ENCODE measurements at regions not wholly inside any gene's neighbourhood (a gene's known extent, or its start where the extent isn't known, plus 50 kb on each side); places are given as distances from the start of the nearest gene placed in this dataset.

DNA sequence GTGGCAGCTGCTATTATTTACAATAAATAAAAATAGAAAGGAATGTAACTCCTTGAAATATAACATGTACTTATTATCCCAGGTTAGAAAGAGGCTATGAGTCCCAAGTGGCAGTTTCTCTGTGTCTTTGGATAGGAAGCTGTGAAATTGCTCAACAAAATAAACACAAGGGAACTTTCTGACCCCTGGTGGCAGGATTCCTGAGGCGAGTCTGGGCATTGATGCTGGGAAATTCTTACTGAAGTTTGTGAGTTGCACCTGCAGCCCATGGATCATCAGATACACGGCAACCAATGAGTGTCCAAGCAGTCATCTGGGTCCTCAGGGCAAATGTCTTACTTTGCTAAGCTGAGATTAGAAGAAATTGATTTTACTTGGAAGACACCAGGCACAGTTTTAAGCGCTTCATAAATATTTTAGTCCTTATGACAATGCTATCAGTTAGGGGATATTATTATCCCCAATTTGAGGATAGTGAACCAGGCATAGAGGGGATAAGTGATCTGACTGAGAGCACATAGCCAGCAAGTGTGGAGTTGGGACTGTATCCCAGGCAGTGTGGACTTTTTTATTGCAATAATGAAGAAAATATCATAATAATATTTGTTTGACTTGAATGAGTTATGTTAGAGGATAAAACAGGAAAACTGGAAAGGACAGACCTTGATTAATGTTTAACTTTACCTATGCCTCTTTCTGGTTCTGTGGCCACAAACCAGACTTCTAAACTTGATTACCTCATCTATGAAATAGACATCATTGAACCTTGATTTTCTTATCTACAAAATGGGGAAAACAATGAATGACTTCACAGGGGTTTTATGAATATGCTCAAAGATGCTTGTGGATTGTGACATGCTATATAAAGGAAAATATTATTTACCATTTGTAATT is 265.5 kb upstream of the ADAMTSL1 start:
- no peak for DNase-seq (ENCODE audit: low read depth in 1 of 2, low spot score in 1 of 2)

DNA sequence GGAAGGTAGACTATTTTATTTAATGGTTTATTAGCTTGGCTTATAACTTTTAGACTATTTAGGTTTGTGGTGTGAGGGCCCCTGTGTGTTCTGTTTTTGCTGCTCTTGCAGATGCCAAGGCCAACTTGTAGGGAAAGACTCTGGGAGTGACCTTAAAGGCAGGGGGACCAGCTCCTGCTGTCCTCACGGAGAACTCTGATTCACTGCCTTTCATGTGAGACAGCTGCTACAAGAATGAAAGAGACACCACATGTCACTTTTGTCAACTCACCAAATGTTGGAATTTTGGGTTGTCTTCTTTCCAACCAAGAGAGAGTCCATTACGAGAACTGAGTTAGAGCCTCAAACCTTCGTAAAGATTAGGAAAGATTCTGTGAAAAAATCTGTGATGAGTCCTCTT is 258.3 kb upstream of the ADAMTSL1 start:
- no peak for DNase-seq (ENCODE audit: low read depth in 1 of 2, low spot score in 1 of 2)

DNA sequence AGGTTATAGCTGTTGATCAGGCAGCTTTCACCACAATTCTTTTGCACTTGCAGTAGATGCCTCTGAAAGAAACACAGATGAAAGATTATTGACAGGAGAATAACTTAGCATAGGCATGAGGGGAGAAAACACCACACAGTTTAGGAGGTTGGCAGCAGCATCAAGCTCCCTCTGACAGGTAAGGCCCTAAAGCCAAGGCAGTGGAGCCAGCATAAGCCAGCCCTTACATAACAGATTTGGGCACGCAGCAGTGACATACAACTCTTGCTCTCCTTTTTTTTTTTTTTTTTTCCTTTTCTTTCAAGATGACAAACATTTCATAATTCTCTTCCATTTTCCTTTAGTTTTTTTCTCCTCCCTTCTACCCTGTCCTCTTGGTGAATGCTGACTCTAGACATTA is 257.6 kb upstream of the ADAMTSL1 start:
- no peak for DNase-seq (ENCODE audit: low read depth in 1 of 2, low spot score in 1 of 2)

DNA sequence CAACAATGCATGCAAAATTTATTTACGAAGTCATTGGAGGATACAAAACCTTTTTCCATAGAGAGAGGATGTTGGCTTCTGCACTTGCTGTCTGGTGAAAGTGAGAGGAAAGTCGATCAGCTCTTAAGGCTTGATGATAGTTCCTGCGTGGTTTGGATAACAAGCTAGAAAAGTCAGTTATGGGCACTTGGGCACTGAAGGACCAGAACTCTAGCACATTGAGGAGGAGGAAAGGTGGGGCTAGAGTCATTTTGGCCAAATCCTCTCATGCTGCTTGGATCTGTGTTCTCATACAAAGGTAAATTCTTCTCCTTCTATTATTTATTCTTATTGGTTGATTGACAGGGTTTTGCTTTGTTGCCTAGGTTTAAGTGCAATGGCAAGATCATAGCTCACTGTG is 245.9 kb upstream of the ADAMTSL1 start:
- DNase-seq (ENCODE audit: low read depth in 1 of 2, low spot score in 1 of 2): no peak

DNA sequence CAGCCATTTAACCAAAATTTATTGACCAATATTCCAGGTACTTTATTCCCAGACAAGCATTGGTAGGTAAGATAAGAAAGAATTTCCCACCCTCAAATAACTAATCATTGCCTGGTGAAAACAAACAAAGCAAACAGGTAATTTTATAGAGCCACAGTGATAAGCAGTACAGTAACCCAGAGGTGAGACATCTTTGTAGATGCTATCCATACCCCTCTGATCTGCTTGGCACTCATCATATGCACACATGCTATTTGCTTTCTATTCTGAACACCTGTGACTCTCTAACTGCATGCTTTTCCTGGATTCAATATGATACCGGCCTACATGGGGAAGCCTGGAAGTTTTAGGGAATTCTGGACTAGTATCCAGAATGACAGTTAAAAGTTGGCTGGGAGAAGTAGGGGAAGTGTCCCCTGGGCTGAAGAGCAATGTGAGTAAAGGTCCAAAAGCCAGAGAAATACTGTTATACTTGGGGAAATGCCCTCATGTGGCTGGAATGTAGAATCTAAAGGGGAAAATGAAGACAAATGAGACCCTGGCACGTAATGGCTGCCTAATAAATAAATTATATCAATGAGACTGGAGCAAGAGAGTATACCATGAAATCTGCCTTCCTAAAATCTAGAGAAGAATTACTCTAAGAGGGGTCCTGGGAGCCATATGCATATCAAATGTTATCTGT is 243.8 kb upstream of the ADAMTSL1 start:
- DNase-seq (ENCODE audit: low read depth in 1 of 2, low spot score in 1 of 2): no peak

DNA sequence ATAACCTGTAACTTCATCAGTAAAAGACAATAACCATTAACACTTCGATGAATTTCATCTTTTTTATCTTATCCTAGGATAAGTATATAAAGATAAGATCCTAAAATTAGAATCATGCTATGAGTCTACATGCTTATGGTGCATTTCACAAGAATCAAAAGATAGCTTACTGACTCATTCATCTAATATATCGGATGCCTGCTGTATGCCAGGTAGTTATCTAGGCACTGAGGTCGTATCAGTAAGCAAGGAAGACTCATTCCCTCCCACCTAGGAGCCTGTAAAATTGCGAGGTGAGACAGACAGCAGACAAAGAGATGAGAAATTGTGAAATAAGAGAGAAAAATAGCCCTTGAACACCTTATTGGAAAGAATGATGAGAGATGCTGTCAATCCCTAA is 240.6 kb upstream of the ADAMTSL1 start:
- no peak for DNase-seq (ENCODE audit: low read depth in 1 of 2, low spot score in 1 of 2)

DNA sequence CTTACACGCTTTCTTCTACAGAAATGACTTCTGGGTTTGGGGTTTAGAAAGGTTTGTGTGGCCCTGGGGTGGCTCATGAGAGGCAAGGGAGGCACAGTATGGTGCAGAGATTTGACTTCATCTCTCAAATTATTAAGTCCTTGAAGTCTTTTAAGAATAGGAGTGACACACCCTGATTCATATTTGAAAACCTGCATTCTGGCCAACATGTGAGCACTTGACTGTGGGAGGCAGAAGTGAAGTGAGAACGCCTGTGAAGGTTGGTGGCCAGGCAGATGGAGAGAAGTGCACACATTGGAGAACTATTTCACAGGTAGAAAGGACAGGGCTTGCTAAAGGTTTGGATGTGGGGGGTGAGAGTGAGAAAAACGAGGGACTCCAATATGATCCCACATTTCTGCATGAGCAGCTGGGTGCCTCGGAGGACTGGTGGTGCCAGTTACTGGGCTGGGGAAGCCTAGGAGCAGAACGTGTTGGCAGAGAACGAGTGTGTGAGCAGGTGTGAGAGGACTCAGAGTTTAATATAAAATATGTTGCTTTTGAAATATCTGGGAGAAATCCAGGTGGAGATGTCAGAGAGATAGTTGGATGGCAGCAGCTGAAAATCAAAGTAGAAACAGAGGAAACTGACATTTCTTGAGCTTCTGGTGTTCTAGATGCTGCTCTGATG is 240.0 kb upstream of the ADAMTSL1 start:
- DNase-seq (ENCODE audit: low read depth in 1 of 2, low spot score in 1 of 2): no peak

DNA sequence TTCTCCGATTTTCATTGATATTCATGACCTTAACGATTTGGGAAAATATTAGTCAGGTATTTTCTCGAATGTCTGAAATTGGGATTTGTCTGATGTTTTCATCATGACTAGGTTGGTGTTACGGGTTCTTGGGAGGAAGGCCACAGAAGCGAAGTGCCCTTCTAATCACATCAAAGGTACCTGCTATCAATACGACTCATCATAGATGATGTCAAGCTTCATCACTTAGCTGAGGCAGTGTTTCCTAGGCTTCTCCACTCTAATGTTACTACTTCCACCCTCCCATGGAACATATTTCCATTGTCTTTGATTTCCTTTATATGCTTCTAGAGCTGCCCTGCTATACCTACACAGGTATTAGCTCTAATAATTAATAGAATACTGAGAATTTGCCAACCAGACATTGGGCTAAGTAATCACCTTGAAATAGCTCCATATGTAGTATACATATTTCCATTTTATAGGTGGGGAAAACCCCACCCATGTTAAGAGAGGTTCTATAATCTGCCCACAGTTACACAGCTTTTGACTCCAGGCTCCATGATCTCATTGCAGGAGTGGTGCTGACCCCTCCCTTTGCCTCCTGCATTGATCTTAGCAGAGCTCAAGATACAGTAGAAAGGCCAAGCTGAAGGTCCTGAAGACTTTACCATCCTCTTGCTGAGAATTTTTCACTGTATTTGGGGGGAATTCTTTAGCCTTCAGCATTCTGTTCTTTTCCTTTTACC is 238.6 kb upstream of the ADAMTSL1 start:
- DNase-seq (ENCODE audit: low read depth in 1 of 2, low spot score in 1 of 2): no peak

DNA sequence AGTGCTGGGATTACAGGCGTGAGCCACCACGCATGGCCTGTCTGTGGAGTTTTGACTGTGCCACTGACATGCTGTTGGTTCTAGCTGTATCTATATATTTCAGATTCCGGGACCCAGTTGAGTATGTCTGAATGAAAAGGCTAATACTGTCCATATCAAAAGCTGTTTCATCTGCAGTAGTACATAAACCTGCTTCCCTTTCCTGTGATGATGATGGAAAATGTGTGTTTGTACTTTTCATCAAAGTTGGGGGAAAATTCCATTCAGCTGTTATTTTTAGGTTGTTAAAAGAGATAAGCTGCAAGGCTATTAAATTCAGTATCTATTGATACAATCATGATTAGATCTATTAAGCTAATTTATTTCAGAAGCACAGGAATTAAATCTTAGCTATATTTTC is 237.6 kb upstream of the ADAMTSL1 start:
- no peak for DNase-seq (ENCODE audit: low read depth in 1 of 2, low spot score in 1 of 2)

DNA sequence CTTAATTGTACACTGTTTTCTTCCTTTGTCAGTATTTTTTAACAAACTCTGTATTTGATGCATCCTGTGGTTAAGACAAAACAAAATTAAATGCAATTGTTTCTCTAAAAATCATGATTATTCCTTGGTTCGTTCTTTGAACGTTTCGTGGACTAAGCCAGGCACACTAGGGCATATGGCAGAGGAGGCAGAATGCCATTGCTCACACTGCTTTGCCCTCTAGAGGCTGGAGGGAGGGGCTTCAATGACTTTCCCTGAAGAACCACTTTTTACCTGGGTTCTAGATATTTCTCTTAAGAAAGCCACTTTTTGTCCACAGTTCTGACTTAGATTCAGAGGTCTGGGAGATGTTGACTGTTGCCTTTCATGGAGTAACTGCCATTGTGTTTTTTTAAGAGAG is 236.2 kb upstream of the ADAMTSL1 start:
- DNase-seq (ENCODE audit: low read depth in 1 of 2, low spot score in 1 of 2): no peak

DNA sequence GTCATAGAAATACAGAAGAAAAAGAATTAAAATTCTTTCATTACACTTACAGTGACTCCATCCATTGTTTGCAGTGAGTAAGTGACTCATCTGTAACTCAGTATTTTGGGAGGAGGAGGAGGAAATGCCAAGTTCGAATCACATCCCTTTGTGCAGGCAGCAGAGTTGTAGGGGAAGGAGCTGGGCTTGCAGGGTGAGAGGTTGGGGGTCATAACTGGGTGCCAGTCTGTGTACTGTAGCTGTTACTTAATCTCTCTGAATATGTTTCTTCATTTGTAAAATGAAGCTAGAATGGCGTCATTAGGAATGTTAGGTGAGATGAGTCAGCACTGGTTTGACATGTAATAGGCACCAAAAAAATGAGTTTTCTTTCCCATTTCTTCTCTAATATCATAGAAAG is 235.7 kb upstream of the ADAMTSL1 start:
- DNase-seq (ENCODE audit: low read depth in 1 of 2, low spot score in 1 of 2): no peak

DNA sequence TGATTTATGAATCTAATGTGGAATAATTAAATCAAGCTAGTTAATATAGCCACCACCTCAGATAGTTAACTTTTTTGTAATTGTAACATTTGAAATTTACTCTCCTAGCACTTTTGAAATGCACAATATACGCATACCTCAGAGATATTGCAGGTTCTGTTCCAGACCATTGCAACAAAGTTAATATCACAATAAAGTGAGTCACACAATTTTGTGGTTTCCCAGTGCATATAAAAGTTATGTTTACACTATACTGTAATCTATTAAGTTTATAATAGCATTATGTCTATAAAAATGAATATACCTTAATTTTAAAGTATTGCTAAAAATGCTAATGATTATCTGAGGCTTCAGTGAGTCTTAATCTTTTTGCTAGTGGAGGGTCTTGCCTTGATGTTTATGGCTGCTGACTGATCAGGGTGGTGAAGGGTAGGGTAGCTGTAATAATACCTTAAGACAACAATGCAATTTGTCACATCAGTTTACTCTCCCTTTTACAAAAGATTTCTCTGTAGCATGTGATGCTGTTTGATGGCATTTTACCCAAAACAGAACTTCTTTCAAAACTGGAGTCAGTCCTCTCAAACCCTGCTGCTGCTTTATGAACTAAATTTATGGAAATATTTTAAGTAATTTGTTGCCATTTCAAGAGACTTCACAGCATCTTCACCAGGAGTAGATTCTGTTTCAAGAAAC is 235.1 kb upstream of the ADAMTSL1 start:
- DNase-seq (ENCODE audit: low read depth in 1 of 2, low spot score in 1 of 2): no peak

DNA sequence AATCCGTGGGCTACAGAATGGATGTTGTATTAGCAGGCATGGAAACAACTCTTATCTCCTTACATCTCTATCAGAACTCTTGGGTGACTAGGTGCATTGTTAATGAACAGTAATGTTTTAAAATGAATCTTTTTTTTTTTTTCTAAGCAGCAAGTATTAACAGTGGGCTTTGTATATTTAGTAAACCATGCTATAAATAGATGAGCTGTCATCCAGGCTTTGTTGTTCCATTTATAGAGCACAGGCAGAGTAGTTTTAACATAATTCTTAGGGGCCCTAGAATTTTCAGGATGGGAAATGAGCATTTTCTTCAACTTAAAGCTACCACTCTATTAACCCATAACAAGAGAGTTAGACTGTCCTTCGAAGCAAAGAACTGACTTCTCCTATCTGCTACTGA is 233.7 kb upstream of the ADAMTSL1 start:
- DNase-seq (ENCODE audit: low read depth in 1 of 2, low spot score in 1 of 2): no peak

DNA sequence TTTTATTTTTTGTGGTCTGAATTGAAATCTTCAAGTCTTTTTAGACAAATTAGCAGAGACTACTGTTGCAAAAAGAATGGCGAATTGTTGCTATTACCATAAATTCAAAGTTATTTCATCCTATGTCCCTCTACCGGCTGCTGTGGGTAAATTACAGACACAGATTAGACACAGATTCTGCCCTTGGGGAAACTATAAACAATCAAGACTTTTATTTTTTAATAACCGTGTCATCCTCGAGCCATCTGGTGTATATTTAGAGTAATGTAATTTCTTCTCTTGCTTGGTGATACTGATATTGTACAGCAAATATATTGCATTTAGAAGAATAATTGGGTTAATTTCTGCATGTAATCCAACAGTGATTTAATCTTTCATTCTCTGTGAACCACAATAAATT is 228.0 kb upstream of the ADAMTSL1 start:
- DNase-seq (ENCODE audit: low read depth in 1 of 2, low spot score in 1 of 2): no peak

DNA sequence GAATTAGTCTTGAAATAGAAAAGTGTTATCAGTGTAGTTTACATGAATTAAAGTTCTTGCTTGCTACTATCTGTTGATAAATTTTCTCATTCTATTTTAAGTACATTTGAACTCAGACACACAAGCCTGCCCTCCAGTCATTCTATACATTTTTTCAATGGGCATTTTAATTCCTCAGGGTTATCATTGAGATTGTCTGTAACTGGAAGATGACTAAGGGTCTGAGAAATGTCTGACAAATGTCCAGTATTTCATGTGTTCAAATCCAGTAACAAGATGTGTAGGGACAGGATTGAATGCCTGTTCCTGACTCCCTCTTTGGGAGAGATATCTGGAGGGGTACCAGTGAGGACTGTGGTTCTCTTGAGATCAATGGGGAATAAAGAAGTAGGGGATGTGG is 223.9 kb upstream of the ADAMTSL1 start:
- no peak for DNase-seq (ENCODE audit: low read depth in 1 of 2, low spot score in 1 of 2)

DNA sequence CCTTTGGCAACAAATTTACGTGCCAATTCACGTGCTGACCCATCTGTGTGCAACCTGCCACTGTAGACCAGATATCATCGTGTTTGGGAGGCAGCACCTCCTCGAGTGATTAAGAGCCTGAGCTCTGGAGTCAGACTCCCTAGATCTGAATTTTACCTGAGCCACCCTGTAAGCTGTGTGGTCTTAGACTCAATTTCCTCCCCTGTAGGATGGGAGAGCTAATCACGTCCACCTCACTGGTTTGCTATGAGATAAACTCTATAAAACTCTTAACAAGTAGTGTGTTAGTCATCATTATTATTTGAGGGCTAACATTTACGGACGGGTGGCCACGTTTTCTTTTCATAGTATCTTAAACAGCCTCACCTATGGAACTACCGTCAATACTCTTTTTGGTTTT is 220.0 kb upstream of the ADAMTSL1 start:
- no peak for DNase-seq (ENCODE audit: low read depth in 1 of 2, low spot score in 1 of 2)

DNA sequence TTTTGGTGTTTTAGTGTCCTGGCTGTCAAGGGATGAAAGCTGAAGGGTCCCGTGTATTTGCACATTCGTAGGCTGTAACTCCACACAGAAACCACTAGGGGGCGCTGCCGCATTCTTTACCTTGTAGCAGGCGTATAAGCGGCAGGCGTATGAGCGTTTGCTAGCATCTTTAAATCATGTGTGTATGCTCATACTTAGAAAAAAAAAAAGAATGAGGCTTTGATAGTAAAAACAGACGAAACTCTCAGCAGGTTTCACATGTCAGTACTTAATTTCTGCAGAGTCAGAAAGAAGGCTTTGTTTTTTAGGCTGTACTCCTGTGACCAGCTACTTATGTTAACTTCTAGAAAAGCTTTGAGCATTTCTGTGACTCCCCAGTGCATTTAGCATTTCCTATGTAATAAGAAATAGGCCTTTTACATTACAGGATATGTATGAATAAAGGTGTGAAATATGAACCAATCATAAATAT is 218.8 kb upstream of the ADAMTSL1 start:
- peak; percentile 51 to 52 for DNase-seq (ENCODE audit: low read depth in 1 of 2, low spot score in 1 of 2)

DNA sequence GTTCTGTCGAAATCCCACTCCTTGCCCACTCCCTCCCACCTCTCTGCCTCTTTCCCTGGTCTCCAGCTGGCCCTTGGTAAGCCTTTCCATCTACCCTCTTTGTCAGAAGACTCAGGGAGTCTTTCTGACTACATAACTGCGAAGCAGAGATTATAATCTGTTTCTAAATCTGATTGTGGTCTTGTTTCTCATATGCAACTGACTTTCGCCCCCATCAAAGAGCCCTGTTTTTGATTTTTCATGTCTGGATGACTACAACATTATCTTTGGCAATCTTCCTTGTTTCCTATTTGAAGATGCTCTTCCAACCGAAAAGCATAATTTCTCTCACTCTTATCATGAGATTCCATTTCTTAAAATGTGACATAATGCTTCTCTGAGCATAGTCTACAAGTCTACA is 218.2 kb upstream of the ADAMTSL1 start:
- no peak for DNase-seq (ENCODE audit: low read depth in 1 of 2, low spot score in 1 of 2)

DNA sequence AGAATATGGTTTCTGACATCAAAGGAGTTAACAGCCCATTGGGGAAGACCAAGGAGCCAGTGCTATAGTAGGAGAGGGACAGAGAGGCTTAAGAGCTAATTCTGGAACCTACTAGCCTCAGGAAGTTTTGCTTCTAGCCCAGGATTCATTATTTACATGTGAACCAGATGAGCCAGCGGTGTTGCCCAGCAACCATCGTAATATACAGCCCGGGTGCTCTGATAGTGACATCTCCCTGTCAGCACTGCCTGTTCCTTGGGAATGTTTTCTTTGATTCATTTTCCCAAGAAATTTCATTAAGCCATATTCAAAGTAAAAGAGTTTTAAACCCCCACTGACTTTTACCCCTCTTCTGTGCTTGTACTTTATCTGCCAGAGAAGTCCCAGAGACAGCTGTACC is 217.4 kb upstream of the ADAMTSL1 start:
- DNase-seq (ENCODE audit: low read depth in 1 of 2, low spot score in 1 of 2): no peak

DNA sequence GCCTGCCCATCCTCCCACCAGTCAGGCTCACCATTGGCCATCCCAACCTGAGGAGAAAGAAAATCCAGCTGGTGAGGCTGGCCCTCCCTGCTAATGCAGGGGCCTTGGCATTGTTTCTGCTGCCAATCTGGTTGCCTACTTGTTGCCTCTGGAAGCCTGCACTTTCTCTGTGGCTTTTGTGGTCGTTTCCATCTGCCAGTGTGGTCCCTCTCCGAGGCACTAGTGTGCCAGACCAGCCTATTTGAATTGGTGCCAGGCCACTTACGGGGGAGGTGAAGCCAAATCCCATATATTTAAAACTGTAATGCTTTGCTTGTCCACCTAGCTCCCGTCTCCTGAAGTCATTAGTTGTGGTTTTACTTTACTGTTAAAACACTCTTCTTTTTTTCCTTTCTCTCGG is 213.4 kb upstream of the ADAMTSL1 start:
- no peak for DNase-seq (ENCODE audit: low read depth in 1 of 2, low spot score in 1 of 2)

DNA sequence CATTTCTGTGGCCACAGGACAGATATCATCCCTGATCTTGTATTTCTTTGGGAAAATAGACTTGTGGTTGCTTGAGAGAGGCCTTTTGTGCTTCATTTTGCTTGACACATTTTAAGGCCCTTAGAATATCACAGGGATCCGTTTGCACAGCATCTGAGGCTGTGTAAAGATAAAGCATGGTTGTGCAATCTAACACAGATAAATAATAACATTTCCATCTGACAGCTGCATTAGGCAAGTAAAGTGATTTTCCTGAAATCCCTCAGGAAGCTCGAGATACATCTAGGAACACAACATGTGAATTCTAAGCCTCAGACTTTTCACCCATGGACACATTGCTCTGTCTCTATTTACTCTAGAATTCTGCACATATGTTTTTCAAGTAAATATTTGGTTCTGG is 212.8 kb upstream of the ADAMTSL1 start:
- no peak for DNase-seq (ENCODE audit: low read depth in 1 of 2, low spot score in 1 of 2)
